GM08714 (cell line): ENCODE measurements at regions not wholly inside any gene's neighbourhood (a gene's known extent, or its start where the extent isn't known, plus 50 kb on each side); places are given as distances from the start of the nearest gene placed in this dataset.
"Not testable (repeated sequence)": the region's sequence is repeated elsewhere in the genome, so short reads cannot be mapped to it uniquely, and the experiment has no call there.

Source experiments
- H3K4me3 ChIP-seq: fragments of 200-500 bp; sonication (Bioruptor generic); 2 replicates; pipeline ENCODE4 v1.5.1; 2014; ENCODE audit warnings: mild to moderate bottlenecking, low read length, inconsistent platforms

GRCh38 chr16:16448423-16448822 lies 69.5 kb downstream of the NPIPA7 start:
- not testable (repeated sequence) for H3K4me3 ChIP-seq

DNA sequence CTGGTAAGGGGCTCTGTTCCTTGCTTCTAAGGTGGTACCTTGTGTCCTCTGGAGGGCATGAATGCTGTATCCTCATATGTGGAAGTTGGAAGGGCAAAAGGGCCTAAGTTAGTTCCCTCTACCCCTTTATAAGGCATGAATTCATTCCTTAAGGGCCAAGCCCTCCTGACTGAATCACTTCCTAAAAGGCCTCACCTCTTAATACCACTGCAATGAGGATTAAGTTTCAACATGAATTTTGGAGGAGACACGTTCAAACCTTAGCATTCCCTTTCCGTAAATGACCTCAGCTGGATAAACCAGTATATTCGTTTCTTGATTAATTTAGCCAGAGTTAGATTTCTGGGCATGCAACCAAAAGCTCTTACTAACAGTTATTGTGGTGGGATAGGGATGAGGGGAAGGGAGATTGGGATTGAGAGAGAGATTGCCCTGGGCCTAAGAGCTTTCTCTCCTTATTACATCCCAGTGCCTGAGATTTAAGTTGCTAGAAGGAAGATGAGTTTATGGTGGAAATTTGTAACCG lies 70.8 kb downstream of the NPIPA7 start:
- H3K4me3 ChIP-seq, result not testable (repeated sequence)

GRCh38 chr16:16451721-16452410 lies 72.9 kb downstream of the NPIPA7 start:
- not testable (repeated sequence) for H3K4me3 ChIP-seq

- H3K4me3 ChIP-seq, result not testable (repeated sequence)
Observed at GRCh38 chr16:16458579-16458978, 79.6 kb downstream of the NPIPA7 start.

DNA sequence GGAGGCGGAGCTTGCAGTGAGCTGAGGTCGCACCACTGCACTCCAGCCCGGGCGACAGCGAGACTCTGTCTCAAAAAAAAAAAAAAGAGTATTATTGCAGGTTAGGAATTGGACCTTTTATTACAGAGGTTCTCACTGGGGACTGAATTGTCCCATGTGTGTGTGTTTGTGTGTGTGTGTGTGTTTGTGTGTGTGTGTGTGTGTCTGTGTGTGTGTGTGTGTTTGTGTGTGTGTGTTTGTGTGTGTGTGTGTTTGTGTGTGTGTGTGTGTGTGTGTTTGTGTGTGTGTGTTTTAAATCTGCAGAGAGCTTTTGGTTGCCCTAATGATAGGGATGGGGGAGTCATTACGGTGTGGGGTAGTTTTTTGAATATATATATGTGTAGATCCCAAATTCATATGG lies 84.9 kb downstream of the NPIPA7 start:
- H3K4me3 ChIP-seq, result not testable (repeated sequence)

DNA sequence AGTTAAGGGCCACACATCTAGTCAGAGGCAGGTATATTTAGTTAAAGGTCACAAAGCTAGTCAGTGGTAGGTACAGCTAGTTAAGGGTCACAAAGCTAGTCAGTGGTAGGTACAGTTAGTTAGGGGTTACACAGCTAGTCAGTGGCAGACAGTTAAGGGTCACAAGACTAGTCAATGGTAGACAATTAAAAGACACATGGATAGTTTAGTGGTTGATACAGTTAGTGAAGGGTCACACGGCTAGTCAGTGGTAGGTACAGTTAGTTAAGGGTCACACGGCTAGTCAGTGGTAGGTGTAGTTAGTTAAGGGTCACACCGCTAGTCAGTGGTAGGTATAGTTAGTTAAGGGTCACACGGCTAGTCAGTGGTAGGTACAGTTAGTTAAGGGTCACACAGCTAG lies 110.0 kb downstream of the NPIPA7 start:
- H3K4me3 ChIP-seq, result not testable (repeated sequence)

- H3K4me3 ChIP-seq, result not testable (repeated sequence)
Observed at GRCh38 chr16:16489466-16489865, 110.5 kb downstream of the NPIPA7 start.

DNA sequence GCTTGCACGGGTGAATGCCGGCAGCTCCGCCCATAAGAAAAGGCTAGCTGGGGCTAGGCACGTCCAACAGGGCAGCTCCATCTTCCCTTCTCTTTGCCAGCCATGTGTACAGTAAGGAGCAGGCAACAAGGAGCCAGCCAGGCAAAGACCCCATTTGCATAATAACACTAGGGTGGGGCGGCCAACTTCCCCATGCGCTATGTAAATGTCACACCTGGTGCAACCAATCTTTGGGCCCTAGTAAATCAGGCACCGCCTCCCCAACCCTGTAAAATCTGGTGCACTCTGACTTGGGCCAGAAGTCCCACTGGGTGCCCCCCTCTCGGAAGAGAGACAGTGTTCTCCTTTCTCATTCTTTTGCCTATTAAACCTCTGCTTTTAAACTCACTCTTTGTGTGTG lies 115.2 kb downstream of the NPIPA7 start:
- not testable (repeated sequence) for H3K4me3 ChIP-seq

DNA sequence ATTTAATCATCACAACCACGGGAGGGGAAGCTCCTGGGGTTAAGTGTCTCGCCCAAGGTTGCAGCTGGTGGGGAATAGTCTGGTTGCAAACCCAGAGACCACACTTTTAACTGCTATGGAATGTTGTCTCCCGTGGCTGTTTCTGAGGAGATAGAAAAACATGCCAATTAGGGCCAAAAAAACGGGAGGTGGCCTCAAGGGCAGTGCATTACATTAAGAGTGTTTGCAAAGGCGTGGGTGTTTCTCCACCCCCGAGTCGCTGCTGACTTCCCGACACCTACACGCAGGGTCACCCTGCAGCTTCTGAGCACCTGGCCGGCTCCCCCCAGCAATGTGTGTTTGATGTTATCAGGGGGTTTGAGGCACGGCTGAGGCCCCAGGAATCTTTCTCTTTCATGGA lies 116.1 kb downstream of the NPIPA7 start:
- H3K4me3 ChIP-seq, result not testable (repeated sequence)

GRCh38 chr16:16499875-16500274 lies 120.9 kb downstream of the NPIPA7 start:
- H3K4me3 ChIP-seq, result not testable (repeated sequence)

GRCh38 chr16:16507041-16507440 lies 128.1 kb downstream of the NPIPA7 start:
- H3K4me3 ChIP-seq, result not testable (repeated sequence)

DNA sequence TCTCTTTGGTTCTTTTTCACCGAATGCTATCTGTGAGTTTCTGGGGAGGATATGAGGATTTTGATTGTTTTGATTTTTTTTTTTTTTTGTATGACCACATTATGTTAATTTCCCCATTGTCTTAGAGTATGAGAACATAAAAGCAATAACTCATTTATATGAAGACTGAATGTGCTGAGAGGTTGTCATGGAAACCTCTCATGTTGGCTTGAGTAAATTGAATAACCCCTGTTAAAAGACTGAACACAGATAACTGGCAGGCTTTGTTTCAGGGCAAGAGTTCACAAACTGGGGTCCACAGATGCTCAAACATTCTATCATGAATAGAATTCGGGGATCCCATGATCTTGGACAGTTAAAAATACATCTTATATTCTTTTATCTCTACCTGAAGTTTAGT lies 129.4 kb downstream of the NPIPA7 start:
- not testable (repeated sequence) for H3K4me3 ChIP-seq

- not testable (repeated sequence) for H3K4me3 ChIP-seq
Observed at GRCh38 chr16:16519395-16519794, 140.5 kb downstream of the NPIPA7 start.

DNA sequence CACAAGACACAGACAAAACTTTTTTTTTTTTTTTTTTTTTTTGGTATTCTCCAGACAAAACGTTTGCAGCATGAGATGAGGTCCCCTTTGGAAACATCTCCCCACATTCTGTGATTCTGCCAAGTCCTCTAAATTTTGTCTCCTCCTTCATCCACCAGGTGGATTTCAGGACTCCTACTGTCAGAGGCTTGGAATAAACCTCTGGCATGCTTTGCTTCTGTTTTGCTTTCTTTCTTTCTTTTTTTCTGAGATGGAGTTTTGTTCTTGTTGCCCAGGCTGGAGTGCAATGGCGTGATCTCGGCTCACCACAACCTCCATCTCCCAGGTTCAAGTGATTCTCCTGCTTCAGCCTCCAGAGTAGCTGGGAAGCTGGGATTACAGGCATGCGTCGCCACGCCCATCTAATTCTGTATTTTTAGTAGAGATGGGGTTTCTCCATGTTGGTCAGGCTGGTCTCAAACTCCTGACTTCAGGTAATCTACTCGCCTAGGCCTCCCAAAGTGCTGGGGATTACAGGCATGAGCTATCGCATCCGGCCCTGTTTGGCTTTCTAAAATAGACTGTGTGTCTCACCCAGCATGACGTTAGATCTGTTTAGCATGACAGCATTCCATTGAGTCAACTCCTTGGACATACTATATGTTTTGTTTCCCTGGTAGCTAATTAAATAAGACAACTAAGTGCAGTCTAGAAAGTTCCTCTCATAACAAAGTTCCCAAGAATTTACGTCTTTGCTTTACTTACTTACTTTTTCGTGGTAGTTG lies 142.5 kb downstream of the NPIPA7 start:
- not testable (repeated sequence) for H3K4me3 ChIP-seq

DNA sequence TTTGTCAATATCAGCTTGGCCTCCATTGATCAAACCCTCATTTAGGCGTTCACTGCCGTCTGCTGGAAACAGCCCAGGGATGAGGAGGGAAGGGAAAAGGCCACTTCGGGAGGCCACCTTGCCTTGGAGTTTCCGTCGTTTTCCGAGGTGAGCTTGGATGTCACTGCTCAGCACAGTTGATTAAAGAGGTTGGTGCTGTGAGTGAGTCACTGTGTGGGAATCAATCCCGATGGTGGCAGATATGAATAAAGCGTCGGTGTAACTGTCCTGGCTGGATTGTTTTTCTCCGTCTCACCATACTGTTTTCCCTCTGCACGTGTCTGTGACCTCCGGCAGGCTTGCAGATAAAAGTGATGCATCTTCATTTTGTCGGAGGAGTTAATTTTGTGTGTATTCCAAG lies 148.1 kb downstream of the NPIPA7 start:
- not testable (repeated sequence) for H3K4me3 ChIP-seq

DNA sequence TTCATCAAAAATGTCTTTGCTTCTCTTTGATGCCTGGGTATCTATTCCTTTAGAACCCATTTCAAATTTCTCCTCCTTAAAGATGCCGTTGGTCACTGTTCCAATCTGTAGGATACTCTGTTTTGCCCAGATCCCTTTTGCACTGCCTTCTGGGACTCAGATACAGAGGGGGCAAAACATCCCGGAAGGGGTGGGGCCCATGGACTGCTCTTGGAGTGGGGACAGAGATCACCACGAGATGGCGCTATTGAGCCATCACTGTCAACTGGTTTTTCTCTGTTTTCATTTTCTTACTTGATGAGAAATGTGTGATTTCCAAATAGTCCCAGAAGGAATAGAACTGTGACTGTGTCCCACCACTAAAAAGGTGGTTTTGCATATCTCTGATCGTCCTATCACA lies 151.8 kb downstream of the NPIPA7 start:
- H3K4me3 ChIP-seq, result not testable (repeated sequence)

DNA sequence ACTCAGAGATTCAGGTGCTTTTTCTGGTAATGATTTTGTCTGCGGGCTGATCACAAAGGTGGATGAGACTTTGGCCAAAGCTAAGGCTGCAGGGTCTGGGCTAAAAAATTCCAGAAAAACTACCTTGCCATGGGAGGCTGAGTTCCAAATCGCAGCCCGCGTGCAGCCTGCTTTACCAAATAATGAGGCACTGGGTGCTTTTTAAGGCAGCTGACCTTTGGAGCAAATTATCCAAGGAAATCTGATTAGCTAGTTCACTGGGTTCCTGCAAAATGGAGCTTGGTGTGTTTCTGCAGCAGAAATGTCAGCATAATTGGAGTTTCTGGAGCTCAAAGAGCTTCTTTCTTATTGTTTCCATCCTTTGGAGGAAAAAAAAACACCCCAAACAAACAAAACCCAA lies 156.6 kb downstream of the NPIPA7 start:
- H3K4me3 ChIP-seq, result not testable (repeated sequence)

GRCh38 chr16:16536151-16536550 lies 157.2 kb downstream of the NPIPA7 start:
- H3K4me3 ChIP-seq, result not testable (repeated sequence)

DNA sequence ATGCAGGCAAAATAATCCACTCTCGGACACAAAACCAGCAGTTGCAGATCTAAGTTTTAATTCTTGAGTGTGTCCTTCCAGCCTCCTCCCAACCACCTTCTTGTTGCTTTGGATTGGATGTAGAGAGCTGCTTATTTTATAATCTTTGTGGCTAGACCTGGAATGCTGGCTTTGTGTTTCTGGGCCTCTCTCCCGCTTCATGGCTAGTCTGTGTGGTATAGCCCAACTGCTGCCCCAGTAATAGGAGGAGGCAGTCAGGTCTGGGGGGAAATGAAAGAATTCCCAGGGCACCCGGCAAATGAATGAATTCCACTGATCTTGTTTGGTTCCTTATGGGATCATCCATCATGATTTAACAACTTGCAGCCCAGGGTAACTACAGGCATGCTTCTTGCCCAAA lies 170.8 kb downstream of the NPIPA7 start:
- H3K4me3 ChIP-seq, result not testable (repeated sequence)

DNA sequence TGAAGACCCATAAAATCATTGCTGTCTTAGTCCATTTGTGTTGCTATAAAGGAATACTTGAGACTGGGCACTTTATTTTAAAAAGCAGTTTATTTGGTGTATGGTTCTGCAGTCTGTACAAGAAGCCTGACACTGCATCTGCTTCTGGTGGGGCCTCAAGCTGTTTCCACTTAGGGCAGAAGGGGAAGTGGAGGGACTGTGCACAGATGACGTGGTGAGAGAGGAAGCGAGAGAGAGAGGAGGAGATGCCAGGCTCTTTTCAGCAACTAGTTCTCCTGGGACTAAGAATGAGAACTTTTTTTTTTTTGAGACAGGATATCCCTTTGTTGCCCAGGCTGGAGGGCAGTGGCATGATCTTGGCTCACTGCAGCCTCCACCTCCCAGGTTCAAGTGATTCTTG lies 171.9 kb downstream of the NPIPA7 start:
- not testable (repeated sequence) for H3K4me3 ChIP-seq

DNA sequence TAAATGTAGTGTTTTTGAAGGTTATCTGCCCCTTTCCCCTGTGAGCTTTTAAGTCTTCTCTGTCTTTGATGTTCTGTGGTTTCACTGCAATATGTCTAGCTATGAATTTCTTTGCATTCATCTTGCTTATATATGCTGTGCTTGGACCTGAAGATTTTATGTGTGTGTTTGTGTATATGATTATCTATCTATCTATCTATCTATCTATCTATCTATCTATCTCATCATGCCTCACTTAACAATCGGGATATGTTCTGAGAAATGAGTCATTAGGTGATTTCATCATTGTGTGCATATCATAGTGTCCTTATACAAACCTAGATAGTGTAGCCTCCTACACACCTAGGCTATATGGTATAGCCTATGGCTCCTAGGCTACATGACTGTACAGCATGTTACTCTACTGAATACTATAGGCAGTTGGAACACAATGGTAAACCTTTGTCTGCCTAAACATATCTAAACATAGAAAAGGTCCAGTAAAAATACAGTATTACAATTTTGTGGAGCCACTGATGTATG lies 173.9 kb downstream of the NPIPA7 start:
- not testable (repeated sequence) for H3K4me3 ChIP-seq

DNA sequence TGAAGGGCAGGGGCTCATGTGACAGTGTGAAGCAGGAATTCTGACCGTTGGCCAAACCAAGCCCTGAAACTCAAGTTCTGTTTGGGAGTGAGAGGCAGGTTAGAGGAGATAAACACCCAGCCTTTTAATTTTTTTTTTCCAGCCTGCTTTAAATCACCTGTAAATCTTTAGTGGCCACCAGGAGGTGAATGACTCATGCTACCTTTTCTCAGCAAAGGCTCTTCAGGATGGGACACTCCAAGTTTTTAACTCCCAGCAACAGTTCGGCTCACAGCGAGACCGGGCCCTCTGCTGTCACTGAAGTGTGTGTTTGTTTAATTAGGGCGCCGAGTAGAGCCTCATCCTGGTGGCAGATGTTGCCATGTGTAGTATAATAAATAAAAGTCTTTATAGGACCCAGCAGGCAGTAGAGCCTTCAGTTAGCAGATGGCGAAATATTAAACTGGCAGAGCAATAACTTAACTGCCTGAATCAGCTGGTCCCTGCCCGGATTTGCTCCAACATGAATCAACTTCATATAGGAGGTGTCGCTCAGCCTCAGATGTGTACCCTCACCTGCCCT lies 180.3 kb downstream of the NPIPA7 start:
- H3K4me3 ChIP-seq, result not testable (repeated sequence)
